ENCODE measurements at regions not wholly inside any gene's neighbourhood (a gene's known extent, or its start where the extent isn't known, plus 50 kb on each side); places are given as distances from the start of the nearest gene placed in this dataset.

GRCh38 chr9:40914772-40915659 is 213.5 kb downstream of the FOXD4L6 start (continued):
- TF ChIP-seq REST (IDR thresholded peaks at IDR 0.05; ENCODE audit: unreplicated experiment) = no peak
- no peak for TF ChIP-seq NANOG (IDR thresholded peaks at IDR 0.05; ENCODE audit: borderline replicate concordance)
- TF ChIP-seq POLR2AphosphoS5 (IDR thresholded peaks at IDR 0.05; ENCODE audit: low read depth) = no peak
- TF ChIP-seq CTCF (conservative IDR thresholded peaks at IDR 0.05; ENCODE audit: low read depth in 2 of 2) = no peak
- no peak for TF ChIP-seq ETS1 (IDR thresholded peaks at IDR 0.05)
- TF ChIP-seq CREB1 (CRISPR knock-in tag; IDR thresholded peaks at IDR 0.05; ENCODE audit: low read depth) = no peak
- no peak for TF ChIP-seq EZH2 (IDR thresholded peaks at IDR 0.05; ENCODE audit: low read depth, unreplicated experiment)

GRCh38 chr9:40913928-40914673 is 214.4 kb downstream of the FOXD4L6 start:
- Histone ChIP-seq H4K20me1 (replicated peaks; ENCODE audit: insufficient read depth) (no peaks in the 10 kb centered on the region), H3K79me2 (replicated peaks; ENCODE audit: insufficient read depth) (no peaks in the 10 kb centered on the region), H3K9me2 (ENCODE audit: insufficient read depth) (peaks cover 10% of the 10 kb centered on the region), H3K4me3 (no peak overlapping the region; the same call in 1 of the 2 replicates), H2AFZ (no peak overlapping the region), H3F3A (replicated peaks; ENCODE audit: low read depth) (no peaks in the 10 kb centered on the region), H3K4me2 (no peak overlapping the region), H3K27ac (ENCODE audit: low read depth) (no peak overlapping the region), H3K36me3 (ENCODE audit: insufficient read depth) (peaks cover 30% of the 10 kb centered on the region), H3K4me1 (ENCODE audit: insufficient read depth) (no peaks in the 10 kb centered on the region), H3K27me3 (ENCODE audit: insufficient read depth) (peaks cover 94% of the 10 kb centered on the region)
- Mint-ChIP-seq H3K27ac (no peak overlapping the region), H3K4me3 (no peak overlapping the region), H3K36me3 (ENCODE audit: low read depth) (peaks cover 77% of the 10 kb centered on the region), H3K9me3 (peaks cover 97% of the 10 kb centered on the region), H3K27me3 (ENCODE audit: insufficient read depth, low read depth, poor library complexity) (peaks cover 88% of the 10 kb centered on the region), H3K4me1 (no peaks in the 10 kb centered on the region)
- no peak for ATAC-seq
- DNase-seq (ENCODE audit: low spot score) = no peak
- TF ChIP-seq POLR2AphosphoS5 (IDR thresholded peaks at IDR 0.05; ENCODE audit: low read depth) = no peak
- no peak for TF ChIP-seq ETS1 (IDR thresholded peaks at IDR 0.05)
- TF ChIP-seq CREB1 (CRISPR knock-in tag; IDR thresholded peaks at IDR 0.05; ENCODE audit: low read depth) = no peak
- no peak for TF ChIP-seq EZH2 (IDR thresholded peaks at IDR 0.05; ENCODE audit: low read depth, unreplicated experiment)
